IPS-11a (cell line): ENCODE measurements at regions not wholly inside any gene's neighbourhood (a gene's known extent, or its start where the extent isn't known, plus 50 kb on each side); places are given as distances from the start of the nearest gene placed in this dataset.

Experiments
- H3K4me3 ChIP-seq: one replicate; pipeline ENCODE4 v1.5.1; 2013; ENCODE audit warnings: low read depth, low read length, control low read depth

- no peak overlapping the region for H3K4me3 ChIP-seq
These were observed 50.8 kb upstream of the ANP32A start for GRCh38 chr15:68871507-68871906.

GRCh38 chr15:68874788-68875187 is 54.1 kb upstream of the ANP32A start:
- H3K4me3 ChIP-seq, result no peak overlapping the region

GRCh38 chr15:68875377-68876116 is 54.8 kb upstream of the SPESP1 start:
- H3K4me3 ChIP-seq, result peak overlapping the region; percentile 33

- no peak overlapping the region for H3K4me3 ChIP-seq
These were observed 52.7 kb upstream of the SPESP1 start for GRCh38 chr15:68877626-68878025.

- no peak overlapping the region for H3K4me3 ChIP-seq
These were observed 49.9 kb upstream of the SPESP1 start for GRCh38 chr15:68880382-68880781.
